ENCODE measurements at regions not wholly inside any gene's neighbourhood (a gene's known extent, or its start where the extent isn't known, plus 50 kb on each side); places are given as distances from the start of the nearest gene placed in this dataset.
"Not testable (repeated sequence)": the region's sequence is repeated elsewhere in the genome, so short reads cannot be mapped to it uniquely, and the experiment has no call there.

DNA sequence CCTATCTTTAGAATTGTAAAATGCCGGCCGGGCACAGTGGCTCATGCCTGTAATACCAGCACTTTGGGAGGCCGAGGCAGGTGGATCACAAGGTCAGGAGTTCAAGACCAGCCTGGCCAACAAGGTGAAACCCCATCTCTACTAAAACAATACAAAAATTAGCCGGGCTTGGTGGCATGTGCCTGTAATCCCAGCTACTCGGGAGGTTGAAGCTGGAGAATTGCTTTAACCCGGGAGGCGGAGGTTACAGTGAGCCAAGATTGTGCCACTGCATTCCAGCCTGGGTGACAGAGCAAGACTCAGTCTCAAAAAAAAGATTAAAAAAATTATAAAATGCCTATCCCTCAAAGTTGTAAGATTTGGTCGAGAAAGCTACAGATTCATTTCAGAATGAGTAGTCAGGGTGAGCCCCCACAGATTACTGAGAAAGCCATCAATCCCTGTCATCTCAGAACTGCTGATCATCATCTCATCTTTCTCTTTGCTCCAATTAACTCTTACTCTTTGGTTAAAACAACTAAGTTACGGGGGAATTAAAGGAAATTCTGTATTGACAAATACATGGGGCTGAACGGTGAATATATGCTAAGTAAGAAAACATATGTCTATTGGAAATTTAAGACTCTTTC, 76.9 kb upstream of the TNFSF11 start:
- not testable (repeated sequence) for H3K4ac ChIP-seq (ENCODE audit: low read depth in 1 of 2, low read length in 2 of 2)
- WGBS: 97% methylated on average over 8 of the region's 10 CpGs

DNA sequence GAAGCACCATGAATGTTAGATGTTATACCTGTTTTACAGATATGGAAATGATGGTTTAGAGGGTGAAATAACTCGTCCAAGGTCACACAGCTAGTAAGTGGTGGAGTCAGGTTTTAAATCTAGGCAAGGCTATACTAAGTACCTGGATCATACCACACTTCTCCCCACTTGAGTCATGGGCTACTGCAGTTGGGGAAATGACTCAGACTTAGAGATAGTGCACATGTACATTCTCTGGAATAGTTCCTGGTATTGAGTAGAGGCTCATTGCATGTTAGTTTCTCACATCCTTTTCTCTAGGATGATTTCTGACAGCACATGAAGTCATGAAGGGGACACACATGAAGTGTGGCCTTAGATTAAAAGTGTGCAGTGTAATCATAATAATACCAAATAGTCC, 76.2 kb upstream of the TNFSF11 start:
- no peak overlapping the region for H3K27ac ChIP-seq (ENCODE audit: low read length, poor library complexity, severe bottlenecking)
- no peak overlapping the region for H3K4me3 ChIP-seq (ENCODE audit: insufficient read depth in 1 of 2, low read depth in 1 of 2, low read length in 2 of 2)
- H3K9me3 ChIP-seq (ENCODE audit: control insufficient read depth, low read length): no peaks in the 10 kb centered on the region
- H3K4me2 ChIP-seq (ENCODE audit: low read length, poor library complexity, severe bottlenecking): no peak overlapping the region
- no peaks in the 10 kb centered on the region for H3K36me3 ChIP-seq (ENCODE audit: control insufficient read depth in 1 of 2, insufficient read depth in 2 of 2, low read depth in 1 of 2, low read length in 2 of 2)
- no peak overlapping the region for H3K23ac ChIP-seq (ENCODE audit: low read length in 2 of 2)
- no peaks in the 10 kb centered on the region for H3K27me3 ChIP-seq (ENCODE audit: control insufficient read depth in 1 of 2, insufficient read depth in 1 of 2, low read length in 2 of 2)
- peak overlapping the region; percentile 15 for H2BK120ac ChIP-seq (ENCODE audit: low read depth, low read length)
- H2BK5ac ChIP-seq (ENCODE audit: low read depth, low read length, poor library complexity, severe bottlenecking): no peak overlapping the region
- peak overlapping the region in 1 of 2 experiments; percentile 84 for H2BK12ac ChIP-seq (ENCODE audit: low read length in 2 of 2)
- no peak overlapping the region for H4K91ac ChIP-seq (ENCODE audit: low read length)
- H3K4me1 ChIP-seq (ENCODE audit: control insufficient read depth, insufficient read depth, low read depth, low read length): no peaks in the 10 kb centered on the region
- no peaks in the 10 kb centered on the region for H3K79me1 ChIP-seq (replicated peaks; ENCODE audit: low read length, poor library complexity, severe bottlenecking)
- H4K8ac ChIP-seq (ENCODE audit: low read length): no peak overlapping the region
- no peak overlapping the region for H2AK5ac ChIP-seq (ENCODE audit: low read length, severe bottlenecking)
- H3K14ac ChIP-seq (ENCODE audit: low read length in 2 of 2): no peak overlapping the region
- peak overlapping the region in 1 of 2 experiments; percentile 35 for H3K18ac ChIP-seq (ENCODE audit: low read depth in 1 of 2, low read length in 2 of 2)
- no peak overlapping the region for H2BK15ac ChIP-seq (ENCODE audit: low read depth, poor library complexity, severe bottlenecking)
- peak; percentile 76 for DNase-seq
- no peak overlapping the region for H2AFZ ChIP-seq (ENCODE audit: low read depth, low read length)
- H3K4ac ChIP-seq (ENCODE audit: low read depth in 1 of 2, low read length in 2 of 2): no peak overlapping the region
- 43% methylated on average over 1 of the region's 1 CpG for WGBS
- no peak overlapping the region for H3K9ac ChIP-seq (ENCODE audit: low read length)

More for the DNA sequence above, 76.9 kb upstream of the TNFSF11 start:
- not testable (repeated sequence) for H3K27me3 ChIP-seq (ENCODE audit: control insufficient read depth in 1 of 2, insufficient read depth in 1 of 2, low read length in 2 of 2); DNase-seq; H3K36me3 ChIP-seq (ENCODE audit: control insufficient read depth in 1 of 2, insufficient read depth in 2 of 2, low read depth in 1 of 2, low read length in 2 of 2); H2BK5ac ChIP-seq (ENCODE audit: low read depth, low read length, poor library complexity, severe bottlenecking); H3K9ac ChIP-seq (ENCODE audit: low read length); H3K18ac ChIP-seq (ENCODE audit: low read depth in 1 of 2, low read length in 2 of 2); H3K4me2 ChIP-seq (ENCODE audit: low read length, poor library complexity, severe bottlenecking); H2BK15ac ChIP-seq (ENCODE audit: low read depth, poor library complexity, severe bottlenecking); H4K8ac ChIP-seq (ENCODE audit: low read length); H4K91ac ChIP-seq (ENCODE audit: low read length); H2BK12ac ChIP-seq (ENCODE audit: low read length in 2 of 2); H3K4me3 ChIP-seq (ENCODE audit: insufficient read depth in 1 of 2, low read depth in 1 of 2, low read length in 2 of 2); H3K79me1 ChIP-seq (replicated peaks; ENCODE audit: low read length, poor library complexity, severe bottlenecking); H3K14ac ChIP-seq (ENCODE audit: low read length in 2 of 2); H3K4me1 ChIP-seq (ENCODE audit: control insufficient read depth, insufficient read depth, low read depth, low read length); H3K27ac ChIP-seq (ENCODE audit: low read length, poor library complexity, severe bottlenecking); H2AFZ ChIP-seq (ENCODE audit: low read depth, low read length); H2AK5ac ChIP-seq (ENCODE audit: low read length, severe bottlenecking); H2BK120ac ChIP-seq (ENCODE audit: low read depth, low read length); H3K23ac ChIP-seq (ENCODE audit: low read length in 2 of 2); H3K9me3 ChIP-seq (ENCODE audit: control insufficient read depth, low read length)

DNA sequence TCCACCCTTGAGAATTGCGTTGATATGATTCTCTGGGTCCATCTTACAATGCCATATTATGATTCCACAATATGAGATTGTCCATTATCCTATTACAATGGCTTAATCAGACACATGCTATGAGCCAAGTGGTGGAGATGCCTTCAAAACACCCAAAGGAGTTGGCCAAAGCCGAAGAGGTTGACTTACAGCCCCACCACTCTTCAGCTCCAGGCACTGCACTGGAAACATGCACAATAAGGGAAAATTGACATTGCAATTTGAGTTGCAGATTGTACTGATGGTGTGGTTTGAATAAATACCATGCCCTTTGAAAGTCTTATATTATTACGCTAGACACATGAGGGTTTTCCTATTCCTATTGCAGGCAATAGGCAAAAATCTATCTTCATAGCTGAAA, 75.4 kb upstream of the TNFSF11 start:
- Histone ChIP-seq H3K9ac (ENCODE audit: low read length) (no peak overlapping the region), H3K36me3 (ENCODE audit: control insufficient read depth in 1 of 2, insufficient read depth in 2 of 2, low read depth in 1 of 2, low read length in 2 of 2) (no peaks in the 10 kb centered on the region), H2BK120ac (ENCODE audit: low read depth, low read length) (peak overlapping the region; percentile 15), H3K9me3 (ENCODE audit: control insufficient read depth, low read length) (no peaks in the 10 kb centered on the region), H2BK5ac (ENCODE audit: low read depth, low read length, poor library complexity, severe bottlenecking) (no peak overlapping the region), H2BK15ac (ENCODE audit: low read depth, poor library complexity, severe bottlenecking) (no peak overlapping the region), H3K23ac (ENCODE audit: low read length in 2 of 2) (no peak overlapping the region), H3K4me2 (ENCODE audit: low read length, poor library complexity, severe bottlenecking) (no peak overlapping the region), H2AFZ (ENCODE audit: low read depth, low read length) (no peak overlapping the region), H3K4ac (ENCODE audit: low read depth in 1 of 2, low read length in 2 of 2) (peak overlapping the region; percentile 2 to 17), H3K79me1 (replicated peaks; ENCODE audit: low read length, poor library complexity, severe bottlenecking) (no peaks in the 10 kb centered on the region), H2AK5ac (ENCODE audit: low read length, severe bottlenecking) (no peak overlapping the region), H4K91ac (ENCODE audit: low read length) (no peak overlapping the region), H4K8ac (ENCODE audit: low read length) (no peak overlapping the region), H3K4me1 (ENCODE audit: control insufficient read depth, insufficient read depth, low read depth, low read length) (no peaks in the 10 kb centered on the region), H2BK12ac (ENCODE audit: low read length in 2 of 2) (peak overlapping the region; percentile 10 to 69), H3K4me3 (ENCODE audit: insufficient read depth in 1 of 2, low read depth in 1 of 2, low read length in 2 of 2) (no peak overlapping the region), H3K27me3 (ENCODE audit: control insufficient read depth in 1 of 2, insufficient read depth in 1 of 2, low read length in 2 of 2) (no peaks in the 10 kb centered on the region), H3K14ac (ENCODE audit: low read length in 2 of 2) (peak overlapping the region in 1 of 2 experiments; percentile 7), H3K18ac (ENCODE audit: low read depth in 1 of 2, low read length in 2 of 2) (peak overlapping the region; percentile 9 to 61), H3K27ac (ENCODE audit: low read length, poor library complexity, severe bottlenecking) (no peak overlapping the region)
- WGBS: 100% methylated on average over 1 of the region's 3 CpGs
- no peak for DNase-seq
